Fibroblast of upper back skin (primary cell): ENCODE measurements at regions not wholly inside any gene's neighbourhood (a gene's known extent, or its start where the extent isn't known, plus 50 kb on each side); places are given as distances from the start of the nearest gene placed in this dataset.

ENCODE experiments used
- DNase-seq: peaks from one replicate; pipeline ENCODE4 v3.0.0-alpha.2; 2013

DNA sequence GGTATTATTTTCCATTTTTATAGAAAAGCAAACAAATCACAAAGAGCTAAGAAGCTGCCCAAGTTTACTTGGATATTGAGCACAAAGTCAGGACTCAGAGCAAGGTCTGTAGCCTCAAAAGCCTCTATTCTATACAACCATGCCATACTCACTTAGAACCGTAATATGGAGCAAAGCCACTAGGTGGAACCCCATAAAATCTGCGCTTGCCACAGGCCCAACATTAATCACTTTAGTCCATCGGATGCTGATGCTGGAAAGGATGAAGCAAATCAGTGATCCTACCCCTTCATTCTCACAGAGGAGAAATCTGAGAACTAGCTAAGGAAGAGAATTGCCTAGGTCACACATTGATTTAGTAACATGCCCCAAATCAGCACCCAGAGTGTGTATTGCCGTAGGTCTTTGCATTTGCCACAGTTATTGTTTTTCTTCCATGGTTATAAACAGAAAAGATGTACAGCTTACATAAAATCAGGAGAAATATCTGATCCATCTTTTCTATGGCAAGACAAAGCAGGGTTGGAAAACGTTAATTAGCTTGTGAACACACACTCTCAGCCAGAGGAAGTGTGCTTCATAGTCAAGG, 56.7 kb upstream of the RAB38 start:
- DNase-seq: peak; percentile 61

DNA sequence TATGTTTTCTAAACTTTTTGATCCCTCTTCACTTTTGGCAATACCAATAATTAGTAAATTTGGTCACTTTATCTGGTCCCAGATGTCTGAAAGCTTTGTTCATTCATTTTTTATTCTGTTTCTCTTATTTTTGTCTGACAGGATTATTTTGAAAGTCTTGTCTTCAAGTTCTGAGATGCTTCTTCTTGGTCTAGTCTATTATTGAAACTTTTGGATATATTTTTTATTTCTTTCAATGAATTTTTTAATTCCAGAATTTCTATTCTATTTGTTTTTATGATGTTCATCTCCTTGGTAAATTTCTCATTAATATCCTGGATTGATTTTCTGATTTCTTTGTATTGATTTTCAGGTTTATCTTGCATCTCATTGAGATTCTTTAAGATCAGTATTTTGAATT, 54.1 kb upstream of the RAB38 start:
- no peak for DNase-seq
